Lower leg skin (tissue), 4 donors: ENCODE measurements at regions not wholly inside any gene's neighbourhood (a gene's known extent, or its start where the extent isn't known, plus 50 kb on each side); places are given as distances from the start of the nearest gene placed in this dataset.

Source experiments
- DNase-seq, 2 donors: peaks; one replicate each; pipeline ENCODE4 v3.0.0-alpha.2; 2019; ENCODE audit warnings: low spot score in 2 of 2
- H3K4me3 ChIP-seq: fragments of 200-600 bp; sonication (generic); 2 replicates; pipeline ENCODE4 v1.5.1; 2017; ENCODE audit warnings: mild to moderate bottlenecking, low read depth; ENCODE audit not compliant: poor library complexity, severe bottlenecking
- CTCF ChIP-seq, 3 donors: fragments of 450-650 bp; IDR thresholded peaks; one replicate each; pipeline ENCODE4 v1.5.1; 2016; ENCODE audit warnings: antibody characterized with exemption in 3 of 3, mild to moderate bottlenecking in 3 of 3, moderate library complexity in 2 of 3
- POLR2A ChIP-seq, 2 donors: fragments of 450-650 bp; IDR thresholded peaks; one replicate each; pipeline ENCODE4 v1.6.1; 2016 to 2017; ENCODE audit warnings: antibody characterized with exemption in 2 of 2, mild to moderate bottlenecking in 1 of 2, moderate library complexity in 1 of 2
- WGBS, 2 donors: methylation state at CpG; one replicate each; pipeline ENCODE4 v1.1.5; 2018; 5-methylcytosine and 5-hydroxymethylcytosine counted together
- intact Hi-C: fragments of 100-400 bp; cut with DNase I; formaldehyde crosslinking; loops from one replicate; pipeline ENCODE4 v1.15.0; 2023; ENCODE audit warnings: low total_unique reads

DNA sequence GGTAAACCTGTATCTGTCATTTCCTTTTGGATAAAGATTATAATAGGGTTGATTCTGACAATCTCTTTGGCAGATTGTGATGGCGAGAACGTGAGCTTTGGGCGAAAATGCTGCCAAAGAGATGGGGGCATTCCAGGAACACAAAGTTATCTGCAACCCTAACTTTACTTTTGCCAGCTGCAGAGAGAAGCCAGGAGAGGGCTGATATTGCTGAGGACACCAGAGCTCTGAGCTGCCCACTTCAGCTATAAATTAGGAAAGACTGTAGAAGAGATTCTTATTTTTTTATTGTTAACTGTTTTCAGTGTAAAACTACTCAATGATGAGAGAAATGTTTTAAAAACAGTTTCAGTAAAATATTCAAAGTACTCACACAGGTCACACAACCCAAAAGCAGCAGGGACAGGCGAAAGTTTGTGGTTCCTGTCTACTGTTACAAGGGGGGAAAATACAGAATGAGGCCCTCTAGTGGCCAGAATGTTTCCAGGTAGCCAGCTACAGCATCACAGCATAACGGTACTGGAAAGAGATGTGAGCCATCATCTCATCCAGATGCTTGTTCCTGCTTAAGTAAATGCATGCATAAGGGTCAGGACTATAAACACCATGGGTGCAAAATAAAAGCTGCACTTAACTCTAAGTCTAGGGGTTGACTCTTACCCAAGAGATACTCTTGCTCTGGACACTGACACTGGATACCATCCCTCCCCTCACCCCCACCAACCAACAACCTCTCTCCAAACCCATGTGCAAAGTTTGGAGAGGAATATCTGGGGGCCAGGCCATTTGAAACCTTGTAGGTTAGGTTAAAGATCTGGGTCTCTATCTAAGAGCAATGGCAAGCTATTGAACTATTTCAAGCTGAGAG lies 498.4 kb downstream of the RMST start:
- no peak for DNase-seq
- intact Hi-C loops: no loop called here
- TF ChIP-seq CTCF (IDR thresholded peaks at IDR 0.05): no peak
- no peak for TF ChIP-seq POLR2A (IDR thresholded peaks at IDR 0.05)
- no peak overlapping the region for H3K4me3 ChIP-seq
- 65 to 66% methylated on average over 5 of the region's 5 CpGs for WGBS, 2 donors

GRCh38 chr12:97967831-97968230 lies 505.2 kb downstream of the RMST start:
- 46 to 53% methylated on average over 2 of the region's 2 CpGs for WGBS, 2 donors
- no peak overlapping the region for H3K4me3 ChIP-seq
- no peak for TF ChIP-seq CTCF (IDR thresholded peaks at IDR 0.05)
- no peak for TF ChIP-seq POLR2A (IDR thresholded peaks at IDR 0.05)
- intact Hi-C loops: no loop called here
- no peak for DNase-seq

DNA sequence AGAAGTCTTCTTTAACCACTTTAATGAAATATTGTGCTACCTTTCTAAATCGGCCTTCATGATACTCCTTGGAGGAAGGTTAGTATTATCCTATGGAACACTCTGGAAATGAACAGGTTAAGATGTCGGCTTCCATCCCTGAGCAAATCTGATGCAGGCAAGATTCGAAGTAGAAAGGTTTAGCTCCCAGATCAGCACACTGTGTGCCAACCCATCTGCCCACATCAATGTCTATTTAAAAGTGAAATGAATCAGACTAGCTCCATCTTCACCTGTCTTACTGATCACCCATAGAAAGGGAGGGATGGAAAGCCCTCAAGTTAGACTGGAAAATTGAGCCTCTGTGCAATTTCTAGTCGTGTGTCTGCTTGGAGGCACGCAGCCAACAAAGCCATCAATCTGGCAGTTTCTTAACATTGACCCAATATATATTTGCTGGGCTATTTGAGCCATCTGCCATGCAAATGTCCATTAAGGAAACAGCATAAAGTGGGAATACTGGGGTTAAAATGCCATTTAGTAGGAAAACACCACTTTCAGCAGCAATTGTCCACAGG lies 506.1 kb downstream of the RMST start:
- no peak for DNase-seq
- TF ChIP-seq CTCF (IDR thresholded peaks at IDR 0.05): no peak
- TF ChIP-seq POLR2A (IDR thresholded peaks at IDR 0.05): no peak
- 55 to 63% methylated on average over 5 of the region's 5 CpGs for WGBS, 2 donors
- intact Hi-C loops: no loop called here
- H3K4me3 ChIP-seq: no peak overlapping the region

GRCh38 chr12:97977870-97978405 lies 515.3 kb downstream of the RMST start:
- WGBS, 2 donors: 70 to 73% methylated on average over 2 of the region's 2 CpGs
- TF ChIP-seq POLR2A (IDR thresholded peaks at IDR 0.05): no peak
- TF ChIP-seq CTCF (IDR thresholded peaks at IDR 0.05): no peak
- intact Hi-C loops: no loop called here

GRCh38 chr12:97982684-97983083 lies 520.1 kb downstream of the RMST start:
- TF ChIP-seq CTCF (IDR thresholded peaks at IDR 0.05): no peak
- no peak for TF ChIP-seq POLR2A (IDR thresholded peaks at IDR 0.05)
- no peak for DNase-seq
- no peak overlapping the region for H3K4me3 ChIP-seq
- WGBS, 2 donors: 43 to 63% methylated on average over 3 of the region's 3 CpGs
- intact Hi-C loops: no loop called here

More at GRCh38 chr12:97977870-97978405, 515.3 kb downstream of the RMST start:
- H3K4me3 ChIP-seq: no peak overlapping the region
- DNase-seq: no peak
